GM23338 (cell line): ENCODE measurements at regions not wholly inside any gene's neighbourhood (a gene's known extent, or its start where the extent isn't known, plus 50 kb on each side); places are given as distances from the start of the nearest gene placed in this dataset.
A peak's percentile ranks its signal among the peaks of the same experiment; 100 is the strongest.

Experiments used
- ATAC-seq: fragments of 200-7000 bp; cut with Tn5 transposase; 3 replicates; pipeline ENCODE4 v1.9.1; 2020
- DNase-seq: peaks from one replicate; pipeline ENCODE4 v3.0.0-alpha.2; 2015; ENCODE audit warnings: low spot score
- H2AFZ ChIP-seq: fragments of 200-600 bp; sonication (generic); 2 replicates; pipeline ENCODE4 v1.8.0; 2016; ENCODE audit warnings: antibody characterized with exemption, mild to moderate bottlenecking, moderate library complexity
- H3F3A ChIP-seq: fragments of 200-600 bp; sonication (generic); replicated peaks from 2 replicates; pipeline ENCODE4 v1.8.0; 2017; ENCODE audit warnings: antibody characterized with exemption, mixed run types, low read depth
- H3K27ac ChIP-seq: fragments of 200-600 bp; sonication (generic); 2 replicates; pipeline ENCODE4 v1.6.1; 2016; ENCODE audit warnings: low read depth
- H3K27me3 ChIP-seq: fragments of 200-600 bp; sonication (generic); 2 replicates; pipeline ENCODE4 v1.8.0; 2016; ENCODE audit warnings: mild to moderate bottlenecking, mixed run types, moderate library complexity; ENCODE audit not compliant: insufficient read depth
- H3K36me3 ChIP-seq: fragments of 200-600 bp; sonication (generic); 2 replicates; pipeline ENCODE4 v1.8.0; 2016; ENCODE audit warnings: mild to moderate bottlenecking; ENCODE audit not compliant: insufficient read depth
- H3K4me1 ChIP-seq: fragments of 200-600 bp; sonication (generic); 2 replicates; pipeline ENCODE4 v1.8.0; 2016; ENCODE audit warnings: mild to moderate bottlenecking, moderate library complexity; ENCODE audit not compliant: insufficient read depth
- H3K4me2 ChIP-seq: fragments of 200-600 bp; sonication (generic); 2 replicates; pipeline ENCODE4 v1.7.1; 2017; ENCODE audit warnings: mixed run types
- H3K4me3 ChIP-seq: fragments of 200-600 bp; sonication (generic); 2 replicates; pipeline ENCODE4 v1.6.1; 2016; ENCODE audit warnings: mixed run types
- H3K79me2 ChIP-seq: fragments of 200-600 bp; sonication (generic); replicated peaks from 2 replicates; pipeline ENCODE4 v1.8.0; 2017; ENCODE audit warnings: mild to moderate bottlenecking; ENCODE audit not compliant: insufficient read depth
- H3K9me2 ChIP-seq: fragments of 200-600 bp; sonication (generic); 2 replicates; pipeline ENCODE4 v1.8.0; 2017; ENCODE audit not compliant: insufficient read depth
- H4K20me1 ChIP-seq: fragments of 200-600 bp; sonication (generic); replicated peaks from 2 replicates; pipeline ENCODE4 v1.8.0; 2017; ENCODE audit warnings: mild to moderate bottlenecking; ENCODE audit not compliant: insufficient read depth
- H3K27ac Mint-ChIP-seq: 2 replicates; pipeline ENCODE4 v1.8.0; 2020; ENCODE audit warnings: inconsistent platforms, mild to moderate bottlenecking, moderate library complexity, mixed read lengths
- H3K27me3 Mint-ChIP-seq: 3 replicates; pipeline ENCODE4 v1.8.0; 2022; ENCODE audit warnings: low read depth, mild to moderate bottlenecking, moderate library complexity, mixed read lengths, inconsistent platforms; ENCODE audit not compliant: insufficient read depth, poor library complexity
- H3K36me3 Mint-ChIP-seq: 3 replicates; pipeline ENCODE4 v1.8.0; 2021; ENCODE audit warnings: low read depth, mild to moderate bottlenecking, inconsistent platforms, moderate library complexity, mixed read lengths
- H3K4me1 Mint-ChIP-seq: 3 replicates; pipeline ENCODE4 v1.8.0; 2020; ENCODE audit warnings: mild to moderate bottlenecking, inconsistent platforms, mixed read lengths
- H3K4me3 Mint-ChIP-seq: 3 replicates; pipeline ENCODE4 v1.8.0; 2021; ENCODE audit warnings: moderate library complexity, mild to moderate bottlenecking, inconsistent platforms, mixed read lengths
- H3K9me3 Mint-ChIP-seq: 3 replicates; pipeline ENCODE4 v1.8.0; 2020; ENCODE audit warnings: moderate library complexity, mild to moderate bottlenecking, inconsistent platforms, mixed read lengths
- CTCF ChIP-seq, 2 experiments: fragments of 200-600 bp in 1 of 2; sonication (generic) in 1 of 2; conservative IDR thresholded peaks; 2 replicates each; pipeline versions ENCODE4 v1.5.1 to v1.6.1; 2016 to 2017; ENCODE audit warnings: antibody characterized with exemption in 2 of 2, low read depth in 2 of 2, mild to moderate bottlenecking in 2 of 2, moderate library complexity in 1 of 2
- EZH2 ChIP-seq: fragments of 200-600 bp; sonication (generic); IDR thresholded peaks from one replicate; pipeline ENCODE4 v1.8.0; 2017; ENCODE audit warnings: antibody characterized with exemption, mild to moderate bottlenecking, low read depth; ENCODE audit not compliant: unreplicated experiment
- JUNB ChIP-seq: IDR thresholded peaks from one replicate; pipeline ENCODE4 v1.6.1; 2016; ENCODE audit warnings: antibody characterized with exemption; ENCODE audit not compliant: unreplicated experiment
- NANOG ChIP-seq: IDR thresholded peaks from 2 replicates; pipeline ENCODE4 v1.6.1; 2016; ENCODE audit warnings: antibody characterized with exemption, borderline replicate concordance
- POLR2AphosphoS5 ChIP-seq: IDR thresholded peaks from 2 replicates; pipeline ENCODE4 v1.6.1; 2016; ENCODE audit warnings: antibody characterized with exemption, low read depth
- ZNF462 ChIP-seq: fragments of 250-450 bp; sonication (Bioruptor Pico); IDR thresholded peaks from 2 replicates; pipeline ENCODE4 v1.5.0; 2020; ENCODE audit warnings: mild to moderate bottlenecking, moderate library complexity

- DNase-seq (peak; percentile 13), ATAC-seq (no peak)
- TF ChIP-seq CTCF (conservative IDR thresholded peaks at IDR 0.05; ENCODE audit: low read depth in 2 of 2) (peak in 1 of 2 experiments; percentile 36; a peak in 2 of 4 replicates), EZH2 (no peak)
- Histone ChIP-seq H3K4me1 (no peaks in the 10 kb centered on the region), H3K79me2 (no peaks in the 10 kb centered on the region), H3K27me3 (no peaks in the 10 kb centered on the region), H3F3A (no peaks in the 10 kb centered on the region), H4K20me1 (no peaks in the 10 kb centered on the region), H3K4me3 (no peak overlapping the region), H3K9me2 (peaks cover 8% of the 10 kb centered on the region; the same call in 1 of the 2 replicates), H3K4me2 (no peak overlapping the region), H3K36me3 (no peaks in the 10 kb centered on the region), H3K27ac (no peak overlapping the region), H2AFZ (no peak overlapping the region)
- Mint-ChIP-seq H3K27me3 (peaks cover 7% of the 10 kb centered on the region), H3K4me3 (no peak overlapping the region), H3K36me3 (no peaks in the 10 kb centered on the region), H3K4me1 (no peaks in the 10 kb centered on the region), H3K9me3 (no peaks in the 10 kb centered on the region), H3K27ac (no peak overlapping the region)
Measured at GRCh38 chr16:65634291-65634690, 512.4 kb upstream of the CDH11 start.

- Histone ChIP-seq H3K27ac (no peak overlapping the region), H2AFZ (no peak overlapping the region), H3K36me3 (no peaks in the 10 kb centered on the region), H3F3A (no peaks in the 10 kb centered on the region), H3K4me2 (no peak overlapping the region), H3K79me2 (no peaks in the 10 kb centered on the region), H4K20me1 (no peaks in the 10 kb centered on the region), H3K27me3 (no peaks in the 10 kb centered on the region), H3K4me1 (no peaks in the 10 kb centered on the region), H3K9me2 (no peaks in the 10 kb centered on the region; the same call in 1 of the 2 replicates), H3K4me3 (no peak overlapping the region)
- no peak for DNase-seq
- Mint-ChIP-seq H3K4me3 (no peak overlapping the region), H3K27me3 (peaks cover 8% of the 10 kb centered on the region), H3K27ac (no peak overlapping the region), H3K9me3 (no peaks in the 10 kb centered on the region; the same call in 1 of the 3 replicates), H3K4me1 (no peaks in the 10 kb centered on the region), H3K36me3 (no peaks in the 10 kb centered on the region)
- TF ChIP-seq NANOG (no peak), POLR2AphosphoS5 (no peak), ZNF462 (CRISPR knock-in tag) (no peak), JUNB (no peak)
- no peak for ATAC-seq
Measured at GRCh38 chr16:65624666-65625065, 502.8 kb upstream of the CDH11 start.
